NCI-H446 treated with DMSO at 0.1 percent for 48 hours (cell line): ENCODE measurements at regions not wholly inside any gene's neighbourhood (a gene's known extent, or its start where the extent isn't known, plus 50 kb on each side); places are given as distances from the start of the nearest gene placed in this dataset.
A peak's percentile ranks its signal among the peaks of the same experiment; 100 is the strongest.

Experiments used
- DNase-seq: peaks from one replicate; lab custom pipeline; 2025; lab: John Stamatoyannopoulos, UW

DNA sequence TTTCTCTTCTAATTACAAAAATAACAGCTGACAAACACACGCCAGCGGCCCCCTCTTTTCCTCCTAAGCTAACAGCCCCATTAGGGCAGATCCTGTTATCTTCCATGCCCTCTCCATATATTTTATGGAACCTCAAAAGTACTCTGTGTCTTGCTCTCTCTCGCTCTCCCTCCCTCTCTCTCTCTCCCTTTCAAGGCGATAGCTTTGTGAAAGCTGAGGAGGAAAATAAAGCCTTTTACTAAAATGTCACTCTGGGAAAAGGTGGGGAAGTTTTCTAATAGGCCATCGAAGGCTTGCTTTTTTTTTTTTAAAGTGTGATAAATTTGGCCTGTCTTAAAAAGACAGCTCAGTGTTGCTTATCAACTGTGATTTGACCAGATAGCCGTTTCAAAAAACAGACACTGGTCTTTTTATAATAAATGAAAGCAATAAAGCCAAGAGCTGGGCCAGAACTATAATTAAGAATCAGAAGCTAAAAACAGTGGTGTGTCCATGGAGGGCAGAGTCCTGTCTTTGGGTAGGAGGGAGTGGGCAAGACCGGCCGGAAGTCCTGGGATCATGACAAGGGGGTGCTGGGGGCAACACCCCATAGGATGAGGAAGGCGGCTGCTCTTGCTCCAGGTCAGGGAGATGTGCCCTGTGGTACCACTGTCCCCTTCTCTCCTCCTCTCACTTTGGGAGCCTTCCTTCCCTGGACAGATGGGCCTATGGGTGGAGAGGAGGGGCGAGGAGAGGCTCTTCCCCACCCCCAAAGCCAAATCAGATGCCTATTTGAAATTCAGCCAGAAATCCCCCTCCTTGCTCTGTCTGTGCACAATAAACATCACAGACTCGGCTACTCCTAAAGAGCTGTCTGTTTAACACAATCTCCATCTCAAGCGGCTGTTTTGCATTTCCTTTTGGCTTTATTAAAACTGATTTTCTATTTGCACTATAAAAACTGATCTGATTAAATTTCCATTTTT is 267.2 kb downstream of the BUD13 start:
- DNase-seq, result peak; percentile 73

DNA sequence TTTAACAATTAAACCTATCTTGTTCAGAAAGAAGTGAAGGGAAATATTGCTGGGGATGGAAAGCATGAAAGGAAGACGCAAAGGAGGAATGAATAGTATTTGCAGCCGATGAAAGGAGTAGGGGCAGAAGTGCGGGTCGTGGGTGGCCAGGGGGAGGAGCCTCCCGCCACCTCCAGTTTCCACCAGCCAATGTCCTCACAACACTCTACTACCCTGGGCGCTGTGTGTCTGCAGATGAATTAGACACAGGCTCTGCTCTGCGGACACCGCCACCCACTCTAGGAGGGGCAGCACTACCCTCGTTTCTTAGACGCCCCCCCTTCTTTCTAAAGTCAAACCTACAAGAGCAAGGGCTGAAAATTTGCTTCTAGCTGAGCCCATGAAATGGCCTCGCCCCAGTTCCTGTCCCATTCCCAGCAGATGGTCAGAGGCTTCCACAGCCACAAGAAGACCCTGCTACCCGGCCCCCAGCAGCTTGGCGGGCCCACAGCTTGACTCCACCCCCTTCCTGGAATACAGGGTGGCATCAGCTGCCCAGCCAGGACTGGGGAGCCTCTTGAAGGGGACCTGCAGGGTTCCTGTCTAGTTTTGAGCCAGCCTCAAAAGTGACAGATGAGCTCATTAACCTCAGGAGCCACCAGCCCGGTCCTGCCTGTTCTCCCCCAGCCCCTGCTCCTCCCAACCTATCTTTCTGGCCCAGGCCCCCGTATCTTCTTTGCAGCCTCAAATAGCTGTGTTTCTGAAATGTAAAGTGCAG is 268.1 kb downstream of the BUD13 start:
- peak; percentile 60 for DNase-seq

DNA sequence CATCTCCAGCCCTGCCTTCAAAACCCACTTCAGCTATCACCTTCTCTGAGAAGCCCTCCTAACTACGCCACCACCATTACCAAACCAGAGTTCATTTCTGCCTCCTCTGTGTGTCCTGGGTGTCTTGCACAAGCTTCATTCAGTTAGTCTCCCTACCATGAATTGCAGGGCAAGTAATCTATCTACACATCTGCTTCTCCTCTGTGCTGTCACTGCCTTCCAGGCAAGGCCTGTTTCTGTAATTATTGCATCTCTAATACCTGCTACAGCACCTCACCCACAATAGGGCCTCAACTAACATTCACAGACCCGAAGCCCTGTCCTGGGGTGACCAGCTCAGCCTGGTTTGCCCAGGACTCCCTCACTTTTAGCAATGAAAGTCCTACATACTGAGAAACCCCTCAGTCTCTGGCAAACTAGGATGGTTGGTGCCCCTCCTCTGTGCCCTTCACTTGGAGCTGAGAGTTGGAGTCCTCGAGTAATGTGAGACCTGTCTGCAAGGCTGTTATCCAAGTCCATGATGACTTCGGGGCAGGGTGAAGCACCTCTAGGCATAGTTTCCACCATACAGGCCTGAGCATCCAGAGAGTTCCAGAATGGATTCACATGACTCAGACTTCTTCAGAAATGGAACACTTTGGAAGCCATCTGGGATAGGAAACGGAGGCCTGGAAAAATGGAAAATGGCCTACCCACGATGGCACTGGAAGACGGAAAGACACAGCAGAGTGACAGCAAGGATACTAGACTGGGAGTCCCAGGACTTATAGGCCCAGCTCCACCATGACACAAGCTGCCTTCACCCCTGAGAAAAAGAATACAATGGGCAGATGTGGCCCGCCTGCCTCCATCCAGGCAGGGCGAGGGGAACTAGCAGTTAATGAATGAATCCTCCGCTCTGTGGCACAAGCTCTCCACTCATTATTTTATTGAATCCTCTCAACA is 269.3 kb downstream of the BUD13 start:
- no peak for DNase-seq

DNA sequence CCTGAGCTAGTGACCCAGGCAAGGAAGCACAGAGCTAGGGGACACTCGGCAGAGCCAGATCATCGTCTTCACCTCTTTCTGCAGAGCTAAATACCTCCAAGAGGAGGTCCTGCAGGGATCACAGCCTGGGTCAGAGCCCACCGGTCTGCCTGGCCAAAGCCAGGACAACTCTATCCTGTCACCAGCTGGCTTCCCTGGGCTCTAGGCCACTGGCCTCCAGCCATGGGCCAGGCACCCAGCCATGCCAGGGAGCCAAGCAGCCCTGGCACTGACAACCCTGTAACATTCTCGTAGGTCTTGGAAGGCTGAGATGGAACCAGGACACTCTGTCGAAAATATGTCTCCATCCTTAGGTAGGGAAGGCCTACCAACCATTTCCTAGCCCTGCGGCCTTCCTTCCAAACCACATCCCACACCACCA is 270.1 kb downstream of the BUD13 start:
- DNase-seq, result no peak

DNA sequence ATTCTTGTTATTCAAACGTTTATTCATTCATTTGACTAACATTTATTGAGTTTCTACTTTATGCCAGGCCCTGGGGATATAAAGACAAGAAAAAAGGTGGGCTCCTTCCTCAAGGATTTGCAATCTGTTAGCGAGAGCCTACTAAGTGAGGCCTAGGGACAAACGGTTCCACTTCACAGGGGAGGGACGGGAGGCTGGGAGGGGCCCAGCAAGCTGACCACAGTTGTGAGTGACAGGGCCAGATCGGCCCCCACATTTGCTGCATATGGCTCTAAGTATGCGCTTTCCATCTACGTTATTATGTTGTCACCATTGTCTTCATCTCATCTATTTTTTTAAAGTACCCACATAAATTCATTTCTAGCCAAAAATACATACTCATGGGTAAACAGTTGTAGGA is 271.1 kb downstream of the BUD13 start:
- no peak for DNase-seq

DNA sequence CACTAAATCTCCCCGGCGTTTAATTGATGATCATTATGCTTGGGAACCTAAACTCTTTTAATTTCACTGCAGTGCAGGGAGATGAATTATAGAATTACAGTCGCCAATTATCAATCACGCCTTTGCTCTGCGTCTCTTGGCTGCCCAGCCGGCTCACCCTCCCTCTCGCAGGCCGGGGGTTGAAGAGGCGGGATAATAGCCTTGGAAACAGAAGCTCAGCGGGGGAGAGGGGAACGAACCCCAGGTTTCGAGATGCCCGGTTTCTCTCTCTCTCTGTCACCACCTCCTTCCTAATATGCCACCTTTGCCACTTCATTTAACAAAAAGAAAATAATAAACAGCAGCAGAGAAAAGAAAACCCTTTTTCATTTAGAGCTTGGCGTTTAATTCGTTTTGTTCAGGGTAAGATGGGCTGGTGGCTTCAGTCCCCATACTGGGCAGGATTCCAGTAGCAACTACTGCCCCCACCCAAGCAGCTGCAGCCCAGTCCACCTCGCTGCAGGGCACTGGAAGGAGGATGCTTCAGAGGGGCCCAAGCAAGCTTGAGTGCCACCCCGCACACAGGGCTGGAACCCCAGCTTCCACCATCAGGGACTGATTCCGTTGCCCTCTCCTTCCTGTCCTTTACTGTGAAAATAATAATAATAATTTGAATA is 271.7 kb downstream of the BUD13 start:
- DNase-seq, result peak; percentile 71

DNA sequence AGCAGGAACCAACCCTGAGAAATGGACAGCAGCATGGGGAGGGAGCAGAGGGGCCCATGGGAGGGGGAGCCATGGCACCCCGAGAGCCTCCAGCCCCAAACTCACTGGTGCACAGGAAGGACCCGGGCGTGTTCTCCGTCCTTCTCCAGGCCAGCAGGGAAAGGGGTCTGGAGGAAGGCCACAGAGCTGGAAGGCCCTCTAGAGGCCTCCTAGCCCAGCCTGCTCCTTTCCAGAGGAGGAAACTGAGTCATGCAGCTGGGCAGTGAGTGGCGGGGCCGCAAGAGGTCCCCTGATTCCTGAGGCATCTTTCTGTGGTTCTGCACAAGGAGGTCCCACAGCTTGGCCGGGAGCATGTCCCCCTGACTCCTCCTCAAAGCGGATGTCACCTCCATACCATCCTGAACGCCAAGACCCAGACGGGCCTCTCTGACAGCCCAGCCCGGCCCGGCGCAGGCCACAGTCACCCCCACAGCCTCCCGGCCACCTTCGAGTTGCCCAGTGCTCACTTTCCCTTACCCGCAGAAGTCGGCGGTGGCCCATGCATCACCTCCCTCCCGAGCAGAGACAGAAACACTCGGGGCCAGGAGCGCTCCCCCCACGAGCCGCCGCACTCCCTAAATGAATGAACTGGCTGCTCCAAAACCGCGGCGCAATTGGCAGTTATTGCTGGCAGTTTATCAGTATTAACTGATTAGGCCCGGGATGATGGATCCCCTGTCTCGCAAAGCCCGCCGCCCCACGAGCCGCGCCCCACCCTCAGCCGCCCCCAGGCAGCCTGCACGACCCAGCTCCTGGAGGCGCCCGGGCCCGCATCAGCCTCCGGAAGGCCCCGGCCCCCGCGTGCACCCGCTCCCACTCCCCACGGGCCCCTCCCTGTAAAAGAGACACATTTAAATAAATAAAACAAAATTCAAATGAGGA is 272.5 kb downstream of the BUD13 start:
- DNase-seq, result no peak

DNA sequence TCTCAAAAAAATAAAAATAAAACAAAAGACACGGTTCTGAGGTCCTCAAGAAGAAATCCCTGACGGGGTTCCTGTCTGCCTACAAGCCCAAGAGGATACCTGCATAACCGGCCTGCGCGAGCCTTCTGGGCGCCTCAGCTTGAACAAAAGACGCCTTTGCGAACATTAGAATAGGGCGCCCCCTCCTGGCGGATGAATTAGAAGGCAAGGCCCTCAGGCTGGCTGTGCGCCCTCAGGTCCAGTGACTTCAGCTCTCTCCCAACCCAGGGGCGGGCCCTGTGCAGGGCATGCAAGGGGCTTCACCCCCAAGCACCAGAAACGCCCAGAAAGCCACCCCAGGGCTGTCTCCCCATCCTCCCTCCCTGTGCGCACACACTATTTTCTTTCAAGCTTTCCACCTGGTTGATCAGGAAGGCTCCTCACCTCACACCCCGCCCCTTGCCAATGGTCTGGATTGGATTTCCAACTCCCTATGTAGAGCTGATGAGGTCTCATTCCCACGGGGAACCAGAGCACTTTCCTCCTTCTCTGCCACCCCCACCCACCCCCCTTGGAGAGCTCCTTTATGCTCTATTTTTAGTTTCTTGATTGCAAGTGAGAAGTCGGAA is 273.3 kb downstream of the BUD13 start:
- DNase-seq, result peak; percentile 48

DNA sequence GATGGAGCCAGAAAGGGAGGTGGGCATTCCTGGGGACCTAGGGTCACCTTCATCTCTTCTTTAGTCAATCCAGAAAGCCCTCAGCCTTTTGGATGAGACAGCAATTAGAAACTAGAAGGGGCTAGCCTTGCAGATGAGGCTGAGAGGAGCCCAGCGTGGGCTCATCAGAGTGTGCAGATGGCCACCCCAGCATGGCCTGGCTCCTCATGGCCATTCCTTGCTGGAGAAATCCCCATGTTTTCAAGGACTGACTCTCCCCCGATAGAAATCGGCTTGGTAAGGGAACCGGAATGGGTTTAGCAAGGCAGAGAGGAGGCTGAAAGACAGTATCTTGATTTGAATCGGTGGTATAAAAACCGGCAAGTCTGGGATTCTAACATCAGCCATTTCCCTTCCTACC is 274.6 kb downstream of the BUD13 start:
- no peak for DNase-seq

DNA sequence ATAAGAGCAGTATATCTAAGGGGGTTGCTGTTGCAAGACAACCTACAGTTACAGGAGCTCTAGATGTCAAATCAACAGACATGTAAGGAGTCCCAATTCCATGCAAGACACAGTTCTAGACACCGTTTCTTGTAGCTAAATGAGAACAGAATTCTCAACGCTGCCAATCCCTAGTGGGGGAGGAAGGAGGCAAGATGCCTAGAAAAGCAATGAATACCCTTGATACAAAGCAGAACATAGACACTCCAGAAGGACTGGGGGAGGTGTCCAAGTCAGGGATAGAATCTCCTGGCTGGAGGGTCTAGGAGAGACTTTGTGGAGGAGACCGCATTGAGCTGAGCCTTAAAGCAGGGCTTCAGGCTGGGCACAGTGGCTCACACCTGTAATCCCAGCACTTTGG is 280.2 kb downstream of the BUD13 start:
- DNase-seq, result no peak

DNA sequence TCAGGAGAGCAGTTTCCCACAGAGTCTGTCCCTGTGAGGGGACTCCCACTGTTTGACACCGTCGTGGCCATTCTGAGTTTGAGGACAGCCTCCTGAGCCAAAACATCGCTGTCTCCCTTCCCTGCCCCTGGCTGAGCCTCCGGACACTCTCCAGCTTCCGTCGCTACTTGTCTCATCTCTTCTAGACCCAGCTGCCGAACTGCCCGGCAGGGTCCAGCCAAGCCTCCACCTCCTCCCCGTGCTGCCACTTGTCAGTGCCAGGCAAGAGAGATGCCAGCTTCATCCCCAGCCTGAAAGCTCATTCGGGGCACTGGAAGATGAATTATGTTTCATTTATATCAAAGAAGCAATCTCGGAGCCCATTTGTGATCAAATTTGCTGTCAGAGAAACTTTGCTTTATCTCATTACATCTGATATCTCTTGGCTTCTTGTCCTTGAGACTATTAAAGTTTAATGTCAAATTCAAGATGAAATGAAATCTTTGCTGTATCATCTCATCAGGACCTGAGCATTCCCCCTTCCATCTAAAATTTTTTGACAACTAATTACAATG is 283.9 kb downstream of the BUD13 start:
- no peak for DNase-seq

DNA sequence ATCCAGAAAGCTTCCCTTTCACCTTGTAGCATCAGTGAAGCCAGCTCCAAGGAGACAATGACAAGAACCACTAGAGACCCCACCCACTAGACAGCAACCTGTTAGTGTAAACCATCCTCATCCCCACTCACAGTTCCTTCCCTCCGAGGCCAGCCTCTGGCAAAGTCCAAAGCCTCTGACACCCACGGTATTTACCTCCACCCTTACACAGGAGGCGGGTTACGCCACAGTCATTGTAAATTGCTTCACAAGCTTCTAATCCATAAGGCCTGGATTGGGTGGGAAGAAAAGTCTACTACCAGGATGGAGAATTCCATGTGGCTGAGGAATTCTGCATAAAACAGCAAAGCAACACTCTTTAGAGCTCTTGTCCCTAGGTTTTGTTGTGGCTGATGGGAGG is 287.4 kb downstream of the BUD13 start:
- DNase-seq, result no peak

DNA sequence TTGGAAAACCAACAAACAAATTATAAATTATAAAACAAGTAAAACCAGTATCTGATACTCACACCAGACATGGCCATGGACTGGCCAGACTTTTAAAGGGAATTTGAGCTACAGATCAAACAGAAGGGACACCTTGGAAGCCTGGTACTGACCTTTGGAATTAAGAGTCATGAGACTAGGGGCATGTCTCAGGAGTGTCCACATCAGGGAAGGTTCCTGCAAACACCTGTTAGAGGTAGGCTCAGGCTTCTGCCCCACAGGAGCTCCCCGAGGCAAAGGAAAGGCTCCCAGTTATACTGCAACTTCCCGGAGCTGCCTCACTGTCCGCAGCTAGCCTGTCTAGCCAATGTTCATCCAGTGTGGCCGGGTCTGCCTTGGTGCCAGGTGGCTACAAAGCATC is 290.1 kb downstream of the BUD13 start:
- no peak for DNase-seq

DNA sequence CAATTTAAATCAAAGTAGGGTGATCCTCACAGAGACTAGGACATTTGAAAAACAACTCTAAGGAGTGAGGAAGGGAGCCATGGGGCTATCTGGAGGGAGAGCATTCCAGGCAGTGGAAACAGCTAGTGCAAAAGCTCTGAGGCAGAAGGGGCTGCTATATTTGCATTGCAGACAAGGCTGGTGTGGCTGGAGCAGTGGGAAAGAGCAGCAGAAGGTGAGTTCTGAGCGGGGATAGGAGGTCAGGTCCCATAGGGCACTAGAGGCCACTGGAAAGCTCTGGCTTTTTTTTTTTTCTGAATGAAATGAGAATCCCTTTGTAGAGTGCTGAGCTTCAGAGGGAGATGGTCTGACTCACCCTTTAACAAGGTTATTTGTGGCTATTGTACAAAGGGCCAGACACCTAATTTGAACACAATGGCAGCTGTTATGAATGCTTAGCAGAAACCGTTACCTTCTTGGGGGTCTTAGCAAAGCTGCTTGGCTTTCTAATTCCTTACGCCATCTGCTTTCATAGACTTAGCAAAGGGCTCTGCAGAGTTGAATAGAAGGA is 291.6 kb downstream of the BUD13 start:
- peak; percentile 81 for DNase-seq

DNA sequence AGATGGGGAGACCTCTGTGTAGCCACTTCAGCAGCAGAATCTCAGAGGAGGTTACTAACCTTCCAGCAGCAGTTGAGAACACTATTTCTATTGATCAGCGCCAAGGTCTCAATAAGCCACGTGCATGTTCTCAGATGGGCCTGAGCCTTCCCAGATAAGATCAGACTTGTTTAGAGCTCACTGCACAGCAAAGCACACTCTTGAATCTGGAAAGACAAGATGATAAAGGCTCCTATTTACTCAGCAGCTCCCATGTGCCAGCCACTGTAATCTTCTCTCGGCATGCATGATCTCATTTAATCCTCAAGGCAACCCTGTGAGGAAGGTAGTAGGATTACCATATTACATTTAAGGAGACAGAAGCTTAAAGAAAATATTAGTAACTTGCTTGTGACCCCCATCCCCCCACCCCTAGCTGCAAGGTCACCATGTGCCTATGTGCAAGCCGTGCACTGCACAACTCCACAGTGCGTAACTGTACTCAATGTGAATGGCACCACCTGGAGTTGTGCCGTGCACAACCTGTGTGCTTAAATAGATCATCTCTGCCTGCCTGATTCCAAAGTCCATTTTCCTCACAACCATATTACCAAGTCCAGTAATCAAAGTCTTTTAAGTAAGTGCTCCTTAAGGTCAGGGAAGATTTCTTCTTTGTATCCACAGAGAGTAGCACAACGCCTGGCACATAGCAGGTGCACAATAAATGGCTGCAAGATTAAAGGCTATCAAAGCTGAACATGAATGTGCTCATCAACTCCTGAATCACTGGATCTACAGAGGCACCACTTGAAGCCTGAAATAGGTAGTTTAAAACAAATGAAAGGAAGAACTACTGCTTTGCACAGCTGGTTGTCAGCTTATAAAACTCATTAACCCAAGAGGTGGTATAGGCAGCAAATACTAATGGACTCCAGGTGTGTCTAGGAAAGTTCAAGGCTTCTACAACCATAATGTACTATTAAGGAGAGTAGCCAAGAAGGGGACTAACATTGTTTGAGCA is 293.8 kb downstream of the BUD13 start:
- DNase-seq, result no peak

DNA sequence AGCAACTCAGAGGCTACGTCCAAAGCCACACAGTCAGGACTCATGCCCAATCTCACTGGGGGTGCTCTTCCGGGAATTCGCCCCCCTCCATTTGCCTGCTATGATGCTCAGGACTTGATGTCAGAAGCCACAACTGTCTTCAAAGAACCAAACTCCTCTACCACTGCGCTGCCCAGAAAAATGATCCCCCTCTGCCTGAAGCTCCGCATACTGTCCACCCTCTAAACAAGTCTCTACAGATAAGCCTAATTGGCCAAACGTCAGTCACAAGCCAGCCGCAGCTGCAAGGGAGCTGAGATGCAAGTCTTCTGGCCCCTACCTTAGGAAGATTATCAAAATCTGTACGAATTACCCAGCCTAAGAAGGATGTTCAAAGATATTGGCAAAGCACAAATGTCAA is 294.6 kb downstream of the BUD13 start:
- no peak for DNase-seq

DNA sequence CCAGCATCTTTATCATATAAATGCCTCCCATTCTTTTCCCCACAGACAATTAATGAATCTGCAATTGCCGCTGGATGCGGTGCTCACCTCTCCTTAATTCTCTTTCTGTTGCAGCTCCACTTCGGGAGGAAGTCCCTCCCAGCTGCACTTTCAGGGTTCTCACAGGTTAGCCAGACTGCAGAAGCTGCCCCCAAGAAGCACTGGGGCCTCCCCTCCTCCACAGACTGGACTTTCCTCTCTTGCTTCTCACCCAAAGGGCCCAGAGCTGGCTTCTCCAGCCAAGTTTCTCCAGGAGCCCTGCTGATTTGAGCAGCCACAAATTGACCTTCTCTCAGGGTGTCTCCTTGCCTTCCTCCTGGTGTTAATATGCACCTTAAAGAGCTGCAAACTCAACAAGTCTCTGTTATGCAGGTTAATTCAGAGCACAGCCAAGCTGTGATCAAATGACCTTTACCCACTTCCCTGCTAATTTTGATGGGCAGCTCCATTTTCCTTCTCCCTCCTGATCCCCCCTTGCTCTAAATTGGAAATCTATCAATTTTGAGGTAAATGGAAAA is 298.9 kb downstream of the BUD13 start:
- DNase-seq, result no peak
